Osteoblast (primary cell): ENCODE measurements at regions not wholly inside any gene's neighbourhood (a gene's known extent, or its start where the extent isn't known, plus 50 kb on each side); places are given as distances from the start of the nearest gene placed in this dataset.

Experiments
- DNase-seq: peaks from one replicate; pipeline ENCODE4 v3.0.0; 2011; ENCODE audit warnings: low spot score, mixed read lengths; ENCODE audit not compliant: insufficient read length; ENCODE audit errors: missing footprints
- H2AFZ ChIP-seq: 2 replicates; pipeline ENCODE4 v1.6.0; 2011; ENCODE audit warnings: mild to moderate bottlenecking, low read length
- H3K27ac ChIP-seq: 2 replicates; pipeline ENCODE4 v1.5.1; 2011; ENCODE audit warnings: mild to moderate bottlenecking, low read depth, low read length, moderate library complexity
- H3K27me3 ChIP-seq: 2 replicates; pipeline ENCODE4 v1.6.0; 2012; ENCODE audit warnings: mild to moderate bottlenecking, control low read depth, inconsistent platforms, low read length, moderate library complexity; ENCODE audit not compliant: insufficient read depth
- H3K36me3 ChIP-seq: 2 replicates; pipeline ENCODE4 v1.5.1; 2011; ENCODE audit warnings: mild to moderate bottlenecking, low read length, control low read depth, moderate library complexity; ENCODE audit not compliant: insufficient read depth
- H3K4me1 ChIP-seq: 2 replicates; pipeline ENCODE4 v1.5.1; 2011; ENCODE audit warnings: mild to moderate bottlenecking, low read length, control low read depth, moderate library complexity; ENCODE audit not compliant: insufficient read depth
- H3K4me2 ChIP-seq: 2 replicates; pipeline ENCODE4 v1.6.0; 2011; ENCODE audit warnings: mild to moderate bottlenecking, low read length; ENCODE audit not compliant: insufficient read depth
- H3K4me3 ChIP-seq: fragments of 200-600 bp; sonication (generic); 3 replicates; pipeline ENCODE4 v1.5.1; 2012; ENCODE audit warnings: mild to moderate bottlenecking, low read length, inconsistent platforms; ENCODE audit not compliant: insufficient read depth
- H3K79me2 ChIP-seq: 2 replicates; pipeline ENCODE4 v1.6.0; 2012; ENCODE audit warnings: mild to moderate bottlenecking, low read length, control low read depth, inconsistent platforms; ENCODE audit not compliant: insufficient read depth
- H3K9me3 ChIP-seq: 2 replicates; pipeline ENCODE4 v1.5.1; 2011; ENCODE audit warnings: low read depth, low read length, control low read depth
- H4K20me1 ChIP-seq: 2 replicates; pipeline ENCODE4 v1.6.0; 2012; ENCODE audit warnings: mild to moderate bottlenecking, low read length, control low read depth; ENCODE audit not compliant: insufficient read depth
- CTCF ChIP-seq: IDR thresholded peaks from 2 replicates; pipeline ENCODE4 v1.5.1; 2011; ENCODE audit warnings: mild to moderate bottlenecking, low read depth, low read length, moderate library complexity; ENCODE audit errors: extremely low read depth

DNA sequence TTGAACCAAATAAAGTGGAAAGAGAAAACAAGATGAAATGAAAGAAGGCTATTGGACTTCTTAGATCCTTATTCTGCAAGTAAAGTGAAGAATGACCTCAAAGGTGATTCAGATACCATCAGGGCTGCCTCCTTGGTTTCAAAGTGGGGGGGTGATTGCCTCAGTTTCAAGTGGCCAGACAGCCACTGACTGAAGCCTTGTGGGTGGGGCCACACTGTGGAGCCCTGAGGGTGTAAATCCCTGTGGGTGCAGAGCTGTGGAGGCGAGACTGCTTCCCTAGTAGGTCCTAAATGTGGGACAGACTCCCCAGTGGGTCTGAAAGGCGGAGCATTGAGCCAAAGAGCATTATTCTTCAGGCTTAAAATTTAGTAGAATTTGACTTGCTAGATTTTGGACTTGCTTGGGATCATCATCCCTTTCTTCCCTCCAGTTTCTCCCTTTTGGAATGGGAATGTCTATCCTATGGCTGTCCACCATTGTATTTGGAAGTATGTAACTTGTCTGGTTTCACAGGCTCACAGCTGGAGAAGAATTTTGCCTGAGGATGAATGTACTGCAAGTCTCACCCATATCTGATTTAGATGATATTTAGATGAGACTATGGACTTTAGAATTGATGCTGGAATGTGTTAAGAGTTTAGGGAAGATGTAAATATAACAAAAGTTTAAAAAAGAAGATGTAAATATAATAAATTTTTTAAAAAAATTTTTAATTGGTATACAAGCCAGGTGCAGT, 71.6 kb upstream of the SOX13 start:
- H3K4me1 ChIP-seq: no peaks in the 10 kb centered on the region
- H3K4me2 ChIP-seq: no peak overlapping the region
- no peak for DNase-seq
- no peak for TF ChIP-seq CTCF
- H4K20me1 ChIP-seq: no peaks in the 10 kb centered on the region
- no peaks in the 10 kb centered on the region for H3K36me3 ChIP-seq
- H3K27ac ChIP-seq: no peak overlapping the region
- no peak overlapping the region for H2AFZ ChIP-seq
- no peaks in the 10 kb centered on the region for H3K27me3 ChIP-seq
- no peaks in the 10 kb centered on the region for H3K9me3 ChIP-seq
- no peaks in the 10 kb centered on the region for H3K79me2 ChIP-seq
- H3K4me3 ChIP-seq: no peak overlapping the region

DNA sequence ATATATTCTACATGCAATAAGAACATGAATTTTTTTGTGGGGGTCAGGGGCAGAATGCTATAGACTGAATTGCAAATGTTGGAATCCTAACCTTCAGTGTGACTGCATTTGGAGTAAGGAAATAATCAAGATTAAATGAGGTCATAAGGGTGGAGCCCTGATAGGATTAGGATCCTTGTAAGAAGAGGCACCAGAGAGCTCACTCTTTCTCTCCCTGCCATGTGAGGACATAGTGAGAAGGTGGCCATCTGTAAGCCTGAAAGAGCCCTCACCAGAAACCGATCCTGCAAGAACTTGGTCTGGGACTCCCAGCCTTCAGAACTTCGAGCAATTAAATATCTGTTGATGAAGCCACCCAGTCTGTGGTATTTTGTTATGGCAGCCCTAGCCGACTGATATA, 70.3 kb upstream of the SOX13 start:
- Histone ChIP-seq H3K79me2 (no peaks in the 10 kb centered on the region), H2AFZ (no peak overlapping the region), H3K27me3 (peaks cover 1% of the 10 kb centered on the region), H3K36me3 (no peaks in the 10 kb centered on the region), H3K4me2 (no peak overlapping the region), H4K20me1 (no peaks in the 10 kb centered on the region), H3K4me1 (no peaks in the 10 kb centered on the region), H3K4me3 (no peak overlapping the region), H3K9me3 (no peaks in the 10 kb centered on the region), H3K27ac (no peak overlapping the region)
- no peak for DNase-seq
- no peak for TF ChIP-seq CTCF

DNA sequence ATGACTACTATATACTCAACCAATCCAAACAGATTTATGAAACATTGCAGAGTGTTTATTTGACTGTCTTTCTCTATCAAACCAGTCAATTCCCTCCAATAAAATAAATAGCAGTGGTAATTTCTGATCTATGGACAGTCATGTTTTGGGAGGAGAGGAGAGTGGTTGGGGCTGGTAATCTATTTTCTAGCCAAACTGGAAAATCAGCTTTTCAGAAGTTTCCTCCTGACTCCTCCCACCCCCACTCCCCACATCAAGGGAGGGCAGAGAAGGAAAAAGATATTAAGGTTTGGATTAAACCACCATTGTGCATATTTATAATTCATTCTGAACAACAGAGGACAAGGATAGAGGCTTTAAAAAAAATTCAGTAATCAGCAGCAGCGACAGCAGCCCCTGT, 69.4 kb upstream of the SOX13 start:
- Histone ChIP-seq H4K20me1 (no peaks in the 10 kb centered on the region), H3K4me3 (no peak overlapping the region), H3K27ac (no peak overlapping the region), H3K36me3 (no peaks in the 10 kb centered on the region), H2AFZ (no peak overlapping the region), H3K27me3 (peaks cover 4% of the 10 kb centered on the region), H3K4me2 (no peak overlapping the region), H3K4me1 (no peaks in the 10 kb centered on the region), H3K9me3 (no peaks in the 10 kb centered on the region), H3K79me2 (no peaks in the 10 kb centered on the region)
- no peak for DNase-seq
- TF ChIP-seq CTCF: no peak

- no peak overlapping the region for H3K4me3 ChIP-seq
- no peaks in the 10 kb centered on the region for H3K79me2 ChIP-seq
- H3K27ac ChIP-seq: no peak overlapping the region
- H3K4me2 ChIP-seq: no peak overlapping the region
- no peaks in the 10 kb centered on the region for H3K36me3 ChIP-seq
- DNase-seq: no peak
- no peak for TF ChIP-seq CTCF
- H3K27me3 ChIP-seq: peaks cover 4% of the 10 kb centered on the region
- H3K9me3 ChIP-seq: no peaks in the 10 kb centered on the region
- no peaks in the 10 kb centered on the region for H3K4me1 ChIP-seq
- H2AFZ ChIP-seq: no peak overlapping the region
- no peaks in the 10 kb centered on the region for H4K20me1 ChIP-seq
These were observed 61.5 kb upstream of the SOX13 start for GRCh38 chr1:204011426-204011825.
